ENCODE measurements at regions not wholly inside any gene's neighbourhood (a gene's known extent, or its start where the extent isn't known, plus 50 kb on each side); places are given as distances from the start of the nearest gene placed in this dataset.

DNA sequence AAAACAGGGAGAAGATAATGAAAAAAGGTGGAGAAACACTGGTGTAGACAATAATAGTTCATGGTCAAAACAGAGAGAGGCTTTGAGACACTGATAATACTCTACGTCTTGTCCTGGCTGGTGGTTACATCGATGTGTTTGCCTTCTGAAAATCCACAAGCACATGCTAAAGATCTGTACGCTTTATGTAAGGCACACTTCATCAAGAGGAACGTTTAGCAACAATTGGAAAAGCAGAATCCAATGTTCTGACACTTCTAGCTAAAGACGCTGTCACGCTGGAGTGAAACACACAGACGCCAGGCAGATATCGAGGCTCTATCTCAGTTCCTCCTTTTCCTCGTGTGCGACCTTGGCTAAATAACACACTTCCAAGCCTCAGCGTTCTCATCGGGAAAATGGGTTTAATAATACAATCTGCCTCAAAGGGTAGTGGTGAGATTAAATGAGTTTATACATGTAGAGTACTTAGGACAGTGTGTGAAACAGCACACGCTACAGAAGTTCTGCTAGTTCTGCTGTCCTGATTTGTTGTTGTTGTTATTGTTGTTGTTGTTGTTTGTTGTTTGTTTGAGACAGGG, 386.1 kb downstream of the SETD4 start:
- TF ChIP-seq, protein P1, sequence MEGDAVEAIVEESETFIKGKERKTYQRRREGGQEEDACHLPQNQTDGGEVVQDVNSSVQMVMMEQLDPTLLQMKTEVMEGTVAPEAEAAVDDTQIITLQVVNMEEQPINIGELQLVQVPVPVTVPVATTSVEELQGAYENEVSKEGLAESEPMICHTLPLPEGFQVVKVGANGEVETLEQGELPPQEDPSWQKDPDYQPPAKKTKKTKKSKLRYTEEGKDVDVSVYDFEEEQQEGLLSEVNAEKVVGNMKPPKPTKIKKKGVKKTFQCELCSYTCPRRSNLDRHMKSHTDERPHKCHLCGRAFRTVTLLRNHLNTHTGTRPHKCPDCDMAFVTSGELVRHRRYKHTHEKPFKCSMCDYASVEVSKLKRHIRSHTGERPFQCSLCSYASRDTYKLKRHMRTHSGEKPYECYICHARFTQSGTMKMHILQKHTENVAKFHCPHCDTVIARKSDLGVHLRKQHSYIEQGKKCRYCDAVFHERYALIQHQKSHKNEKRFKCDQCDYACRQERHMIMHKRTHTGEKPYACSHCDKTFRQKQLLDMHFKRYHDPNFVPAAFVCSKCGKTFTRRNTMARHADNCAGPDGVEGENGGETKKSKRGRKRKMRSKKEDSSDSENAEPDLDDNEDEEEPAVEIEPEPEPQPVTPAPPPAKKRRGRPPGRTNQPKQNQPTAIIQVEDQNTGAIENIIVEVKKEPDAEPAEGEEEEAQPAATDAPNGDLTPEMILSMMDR (IDR thresholded peaks at IDR 0.05), result no peak
- TF ChIP-seq POLR2A (IDR thresholded peaks at IDR 0.05), result no peak
- TF ChIP-seq EP300 (IDR thresholded peaks at IDR 0.05), result no peak

All from tibial nerve (tissue), 4 donors.